Gastrocnemius medialis (tissue), 4 donors: ENCODE measurements at regions not wholly inside any gene's neighbourhood (a gene's known extent, or its start where the extent isn't known, plus 50 kb on each side); places are given as distances from the start of the nearest gene placed in this dataset.

Experiments used
- ATAC-seq, 2 donors: fragments of 150-250 bp; one replicate each; pipeline ENCODE4 v1.9.1; 2016
- DNase-seq, 2 donors: peaks; one replicate each; pipeline ENCODE4 v3.0.0-alpha.2; 2019
- H3K27ac ChIP-seq, 4 donors: fragments of 200-600 bp; sonication (generic); 1 replicate in 1 of 4; 2 replicates in 3 of 4; pipeline ENCODE4 v1.5.1; 2016 to 2018; ENCODE audit warnings: mild to moderate bottlenecking in 2 of 4, moderate library complexity in 1 of 4
- H3K27me3 ChIP-seq, 3 donors: fragments of 200-600 bp; sonication (generic) in 2 of 3; 1 replicate in 1 of 3; 2 replicates in 2 of 3; pipeline versions ENCODE4 v1.5.1 to v1.6.0; 2016 to 2019; ENCODE audit warnings: mild to moderate bottlenecking in 1 of 3, moderate library complexity in 1 of 3
- H3K36me3 ChIP-seq, 2 donors: fragments of 200-600 bp; sonication (generic) in 1 of 2; one replicate each; pipeline ENCODE4 v1.5.1; 2017 to 2018
- H3K4me1 ChIP-seq, 2 donors: fragments of 200-600 bp; sonication (generic) in 1 of 2; one replicate each; pipeline ENCODE4 v1.5.1; 2016 to 2017; ENCODE audit warnings: mild to moderate bottlenecking in 2 of 2
- H3K4me3 ChIP-seq, 4 donors: fragments of 200-600 bp; sonication (generic) in 3 of 4; 1 replicate in 1 of 4; 2 replicates in 3 of 4; pipeline ENCODE4 v1.5.1; 2016 to 2019; ENCODE audit warnings: mild to moderate bottlenecking in 2 of 4
- H3K9me3 ChIP-seq, 3 donors: fragments of 200-600 bp; sonication (generic) in 2 of 3; 1 replicate in 1 of 3; 2 replicates in 2 of 3; pipeline ENCODE4 v1.5.1; 2016 to 2019
- CTCF ChIP-seq, 5 experiments: fragments of 450-650 bp in 3 of 5; fragments of 200-600 bp in 2 of 5; sonication (generic) in 2 of 5; IDR thresholded peaks in 4 of 5; conservative IDR thresholded peaks in 1 of 5; 1 replicate in 4 of 5; 2 replicates in 1 of 5; pipeline ENCODE4 v1.5.1; 2016 to 2019; ENCODE audit warnings: antibody characterized with exemption in 5 of 5, mild to moderate bottlenecking in 3 of 5, moderate library complexity in 3 of 5
- POLR2A ChIP-seq, 2 donors: fragments of 450-650 bp; IDR thresholded peaks; one replicate each; pipeline ENCODE4 v1.6.1; 2017; ENCODE audit warnings: antibody characterized with exemption in 2 of 2, mild to moderate bottlenecking in 2 of 2, moderate library complexity in 2 of 2
- in situ Hi-C, 4 donors: fragments of 200-750 bp; cut with MboI; loops; one replicate each; pipeline versions ENCODE4 v1.15.0 to v1.8.0; 2017; ENCODE audit warnings: low sequenced_read_pairs in 4 of 4
- intact Hi-C: fragments of 100-400 bp; cut with DNase I; formaldehyde crosslinking; loops from one replicate; pipeline ENCODE4 v1.15.1; 2023; ENCODE audit warnings: low total_unique reads

- H3K27ac ChIP-seq, result peak overlapping the region in 3 of 4 donors; percentile 60 to 64 (median 62)
- H3K4me3 ChIP-seq, result peak overlapping the region in 1 of 4 donors; percentile 12
- peak; percentile 41 to 77 for DNase-seq
- H3K9me3 ChIP-seq, result peaks cover 0 to 9% (median 0%) of the 10 kb centered on the region in 3 donors
- intact Hi-C loops, result loop anchor here (10.0 kb wide), 1 partner anchor 121 kb away; no protein-coding TSS in a partner anchor
- H3K36me3 ChIP-seq, result no peaks in the 10 kb centered on the region
- in situ Hi-C loops, result no loop called here
- TF ChIP-seq POLR2A (IDR thresholded peaks at IDR 0.05) (no peak), CTCF (IDR thresholded peaks at IDR 0.05 in 4 of 5, conservative IDR thresholded peaks at IDR 0.05 in 1 of 5) (no peak)
- H3K4me1 ChIP-seq, result peaks cover 14 to 20% of the 10 kb centered on the region in 2 donors
- peak; percentile 97 for ATAC-seq
- no peaks in the 10 kb centered on the region for H3K27me3 ChIP-seq
Measured at GRCh38 chr11:113603277-113604059, 102.6 kb downstream of the TMPRSS5 start.

GRCh38 chr11:113602483-113602882, 103.6 kb downstream of the TMPRSS5 start:
- DNase-seq, result no peak
- Histone ChIP-seq H3K27ac (peak overlapping the region in 3 of 4 donors; percentile 60 to 64 (median 62)), H3K4me3 (no peak overlapping the region), H3K27me3 (no peaks in the 10 kb centered on the region), H3K9me3 (peaks cover 0 to 9% (median 0%) of the 10 kb centered on the region in 3 donors), H3K4me1 (peaks cover 14 to 20% of the 10 kb centered on the region in 2 donors), H3K36me3 (no peaks in the 10 kb centered on the region)
- ATAC-seq, result no peak
- in situ Hi-C loops (no loop called here), intact Hi-C loops (loop anchor here (10.0 kb wide), 1 partner anchor 122 kb away; no protein-coding TSS in a partner anchor)
- TF ChIP-seq POLR2A (IDR thresholded peaks at IDR 0.05) (no peak), CTCF (IDR thresholded peaks at IDR 0.05 in 4 of 5, conservative IDR thresholded peaks at IDR 0.05 in 1 of 5) (no peak)

- intact Hi-C loops, result no loop called here
- no peak for TF ChIP-seq CTCF (IDR thresholded peaks at IDR 0.05 in 4 of 5, conservative IDR thresholded peaks at IDR 0.05 in 1 of 5)
- no peak for TF ChIP-seq POLR2A (IDR thresholded peaks at IDR 0.05)
Measured at GRCh38 chr11:113596658-113597057, 109.5 kb downstream of the TMPRSS5 start.

GRCh38 chr11:113595810-113596594, 110.1 kb downstream of the TMPRSS5 start:
- in situ Hi-C loops, result no loop called here
- Histone ChIP-seq H3K27me3 (no peaks in the 10 kb centered on the region), H3K36me3 (no peaks in the 10 kb centered on the region), H3K4me3 (no peak overlapping the region), H3K9me3 (no peaks in the 10 kb centered on the region), H3K27ac (no peak overlapping the region), H3K4me1 (no peaks in the 10 kb centered on the region)
- intact Hi-C loops, result no loop called here
- DNase-seq, result no peak
- TF ChIP-seq CTCF (IDR thresholded peaks at IDR 0.05 in 4 of 5, conservative IDR thresholded peaks at IDR 0.05 in 1 of 5), result no peak
- no peak for TF ChIP-seq POLR2A (IDR thresholded peaks at IDR 0.05)
- ATAC-seq, result no peak

More at GRCh38 chr11:113596658-113597057, 109.5 kb downstream of the TMPRSS5 start:
- Histone ChIP-seq H3K36me3 (no peaks in the 10 kb centered on the region), H3K4me3 (no peak overlapping the region), H3K4me1 (no peaks in the 10 kb centered on the region), H3K27me3 (no peaks in the 10 kb centered on the region), H3K27ac (no peak overlapping the region), H3K9me3 (no peaks in the 10 kb centered on the region)
- in situ Hi-C loops, result no loop called here
- DNase-seq (no peak), ATAC-seq (no peak)
